Testis (tissue), 2 donors: ENCODE measurements at regions not wholly inside any gene's neighbourhood (a gene's known extent, or its start where the extent isn't known, plus 50 kb on each side); places are given as distances from the start of the nearest gene placed in this dataset.

Source experiments
- POLR2A ChIP-seq: fragments of 450-650 bp; IDR thresholded peaks from one replicate; pipeline ENCODE4 v1.6.1; 2017; ENCODE audit warnings: antibody characterized with exemption, mild to moderate bottlenecking, moderate library complexity
- TF ChIP-seq, protein P1 (sequence below), 3 experiments: fragments of 450-650 bp in 2 of 3; fragments of 200-600 bp in 1 of 3; sonication (generic) in 1 of 3; IDR thresholded peaks; one replicate each; pipeline ENCODE4 v1.5.1; 2016 to 2019; ENCODE audit warnings: antibody characterized with exemption in 3 of 3, mild to moderate bottlenecking in 2 of 3, moderate library complexity in 1 of 3

DNA sequence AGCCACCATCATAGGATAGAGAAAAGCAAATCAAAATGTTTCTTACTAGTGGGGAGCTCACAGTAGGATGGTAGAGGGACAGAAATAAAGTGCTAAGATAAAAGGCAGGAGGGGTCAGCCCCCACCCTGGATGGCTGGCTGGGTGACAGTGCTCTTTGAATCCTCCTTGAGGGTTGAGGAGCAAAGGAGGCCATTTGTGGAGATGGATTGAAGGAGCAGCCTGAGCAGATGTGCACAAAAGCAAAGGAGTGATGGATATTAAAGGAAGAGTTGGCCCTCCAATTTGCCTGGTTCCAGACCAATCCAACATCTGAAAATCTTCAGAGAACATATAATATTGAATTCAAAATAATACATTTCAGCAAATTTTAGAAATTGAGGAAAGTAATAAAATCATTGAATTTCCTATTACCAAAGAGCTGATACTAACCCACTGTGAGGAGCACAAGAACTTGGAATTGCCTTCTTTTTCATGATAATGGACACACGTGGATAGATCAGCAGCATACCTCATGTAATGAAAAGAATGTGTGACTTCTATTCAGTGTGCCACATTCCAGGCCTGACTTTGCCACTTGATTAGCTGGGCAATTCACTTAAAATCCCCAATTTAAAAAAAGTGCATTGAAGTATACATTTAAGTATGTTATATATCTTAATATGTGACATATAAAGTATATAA, 287.0 kb downstream of the FAT3 start:
- TF ChIP-seq, protein P1, sequence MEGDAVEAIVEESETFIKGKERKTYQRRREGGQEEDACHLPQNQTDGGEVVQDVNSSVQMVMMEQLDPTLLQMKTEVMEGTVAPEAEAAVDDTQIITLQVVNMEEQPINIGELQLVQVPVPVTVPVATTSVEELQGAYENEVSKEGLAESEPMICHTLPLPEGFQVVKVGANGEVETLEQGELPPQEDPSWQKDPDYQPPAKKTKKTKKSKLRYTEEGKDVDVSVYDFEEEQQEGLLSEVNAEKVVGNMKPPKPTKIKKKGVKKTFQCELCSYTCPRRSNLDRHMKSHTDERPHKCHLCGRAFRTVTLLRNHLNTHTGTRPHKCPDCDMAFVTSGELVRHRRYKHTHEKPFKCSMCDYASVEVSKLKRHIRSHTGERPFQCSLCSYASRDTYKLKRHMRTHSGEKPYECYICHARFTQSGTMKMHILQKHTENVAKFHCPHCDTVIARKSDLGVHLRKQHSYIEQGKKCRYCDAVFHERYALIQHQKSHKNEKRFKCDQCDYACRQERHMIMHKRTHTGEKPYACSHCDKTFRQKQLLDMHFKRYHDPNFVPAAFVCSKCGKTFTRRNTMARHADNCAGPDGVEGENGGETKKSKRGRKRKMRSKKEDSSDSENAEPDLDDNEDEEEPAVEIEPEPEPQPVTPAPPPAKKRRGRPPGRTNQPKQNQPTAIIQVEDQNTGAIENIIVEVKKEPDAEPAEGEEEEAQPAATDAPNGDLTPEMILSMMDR (IDR thresholded peaks at IDR 0.05) = no peak
- TF ChIP-seq POLR2A = no peak
